Kidney capillary endothelial cell (primary cell): ENCODE measurements at regions not wholly inside any gene's neighbourhood (a gene's known extent, or its start where the extent isn't known, plus 50 kb on each side); places are given as distances from the start of the nearest gene placed in this dataset.
"Not testable (repeated sequence)": the region's sequence is repeated elsewhere in the genome, so short reads cannot be mapped to it uniquely, and the experiment has no call there.

Experiments used
- DNase-seq: peaks from one replicate; pipeline ENCODE4 v3.0.0-alpha.2; 2018; ENCODE audit warnings: low spot score

- DNase-seq: no peak
Observed at GRCh38 chr12:59147791-59148190, 227.5 kb upstream of the LRIG3 start.

DNA sequence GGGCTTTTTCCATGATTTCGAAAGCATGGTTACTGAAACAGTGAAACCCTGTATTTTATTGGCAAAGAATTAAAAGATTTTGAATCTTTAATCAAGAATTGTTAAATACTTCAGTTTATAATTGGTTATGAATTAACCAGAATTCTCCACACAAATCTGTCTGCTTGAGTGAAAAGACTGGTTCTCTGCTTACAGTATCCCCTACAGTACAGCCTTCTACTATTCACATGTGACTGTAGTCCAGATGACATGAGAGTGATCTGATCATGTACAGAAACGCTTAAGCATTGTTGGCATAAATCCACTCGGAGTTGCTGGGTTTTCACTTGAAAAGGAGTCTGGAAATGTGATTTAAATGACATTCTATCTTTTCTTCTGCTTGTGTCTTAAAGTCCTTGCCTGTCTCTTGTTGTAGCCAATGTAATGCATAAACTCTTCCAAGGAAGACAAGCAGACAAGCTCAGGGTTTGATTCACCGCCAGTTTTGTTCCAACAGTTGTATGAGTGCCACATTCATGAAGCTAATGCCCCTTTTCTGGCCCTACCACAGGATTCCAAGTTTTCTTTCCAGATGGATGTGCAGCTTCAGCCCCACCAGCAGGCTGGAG is 222.0 kb upstream of the LRIG3 start:
- no peak for DNase-seq

GRCh38 chr12:59134750-59135149 is 214.4 kb upstream of the LRIG3 start:
- DNase-seq: no peak

GRCh38 chr12:59131462-59131861 is 211.2 kb upstream of the LRIG3 start:
- no peak for DNase-seq

DNA sequence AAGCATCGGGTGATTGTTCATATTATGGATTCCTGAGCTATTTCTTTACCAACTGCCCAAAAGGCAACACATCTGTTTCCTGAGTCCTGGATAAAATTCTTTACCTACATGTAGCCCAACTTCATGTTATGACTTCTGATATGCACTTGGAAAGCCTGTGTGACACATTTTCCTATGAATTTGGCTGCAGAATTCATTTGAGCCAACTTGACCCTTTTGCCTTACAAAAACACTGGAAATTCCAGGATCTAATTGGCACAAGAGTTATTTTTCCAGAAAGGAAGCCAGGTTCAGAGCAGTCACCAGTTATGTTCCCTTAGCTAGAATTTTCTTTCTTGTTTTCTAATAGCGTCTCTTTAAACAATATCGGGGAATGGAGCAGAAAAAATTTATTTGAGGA is 202.5 kb upstream of the LRIG3 start:
- DNase-seq: no peak

GRCh38 chr12:59121451-59121850 is 201.1 kb upstream of the LRIG3 start:
- no peak for DNase-seq

GRCh38 chr12:59119676-59120075 is 199.4 kb upstream of the LRIG3 start:
- no peak for DNase-seq

DNA sequence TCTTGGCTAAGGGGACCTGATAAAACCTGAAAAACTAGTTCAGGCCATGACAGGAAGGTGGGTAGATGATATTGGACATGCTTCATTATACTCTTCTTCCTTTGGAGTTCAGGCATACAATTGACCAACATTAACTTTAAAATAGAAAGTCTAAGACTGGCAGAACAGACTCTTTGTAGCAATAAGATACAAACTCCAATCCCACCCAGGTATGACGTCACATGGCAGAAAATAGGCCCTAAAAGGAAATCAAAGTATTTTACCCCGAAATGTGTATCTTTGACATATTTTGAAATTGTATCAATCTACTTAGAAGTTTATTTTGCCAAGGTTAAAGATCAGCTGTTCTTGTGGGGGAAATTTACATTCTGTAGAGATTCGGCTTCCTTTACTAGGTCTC is 198.1 kb upstream of the LRIG3 start:
- DNase-seq: no peak

DNA sequence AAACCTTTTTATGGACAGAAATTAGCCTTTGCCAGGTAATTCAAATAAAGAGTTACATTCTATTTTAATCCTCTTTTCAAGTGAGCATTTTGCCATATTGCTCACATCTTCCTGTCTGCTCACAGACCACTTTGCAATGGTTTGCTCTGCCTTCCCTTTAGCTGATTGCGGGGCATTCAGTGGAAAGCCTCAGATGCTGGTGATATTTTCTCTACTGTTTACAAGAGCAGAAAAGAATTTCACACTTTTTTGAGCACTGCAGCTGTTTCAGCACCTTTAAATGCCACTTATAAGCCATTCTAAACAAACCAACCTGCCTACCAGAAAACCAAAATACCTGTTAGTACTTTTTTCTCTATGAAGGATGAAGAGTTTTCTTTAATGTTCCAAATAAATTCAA is 195.7 kb upstream of the LRIG3 start:
- DNase-seq: no peak

DNA sequence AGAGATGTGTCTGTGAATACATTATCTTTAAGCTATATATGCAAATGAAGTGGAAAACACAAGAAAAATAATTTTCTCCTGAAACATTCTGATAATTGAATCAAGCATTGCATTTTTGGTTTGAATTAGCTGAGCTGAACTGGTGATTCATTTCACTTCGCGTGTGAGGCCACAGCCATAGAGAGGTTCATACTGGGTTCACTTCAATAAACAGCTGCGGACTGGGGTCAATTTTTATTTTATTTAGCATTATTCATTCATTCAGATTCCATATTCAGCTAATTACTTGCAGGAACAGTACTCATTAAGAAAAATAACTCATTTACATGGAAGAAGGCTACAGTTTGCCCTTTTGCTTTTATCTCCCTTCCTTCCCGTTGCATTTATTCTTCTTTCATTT is 195.2 kb upstream of the LRIG3 start:
- DNase-seq: no peak

DNA sequence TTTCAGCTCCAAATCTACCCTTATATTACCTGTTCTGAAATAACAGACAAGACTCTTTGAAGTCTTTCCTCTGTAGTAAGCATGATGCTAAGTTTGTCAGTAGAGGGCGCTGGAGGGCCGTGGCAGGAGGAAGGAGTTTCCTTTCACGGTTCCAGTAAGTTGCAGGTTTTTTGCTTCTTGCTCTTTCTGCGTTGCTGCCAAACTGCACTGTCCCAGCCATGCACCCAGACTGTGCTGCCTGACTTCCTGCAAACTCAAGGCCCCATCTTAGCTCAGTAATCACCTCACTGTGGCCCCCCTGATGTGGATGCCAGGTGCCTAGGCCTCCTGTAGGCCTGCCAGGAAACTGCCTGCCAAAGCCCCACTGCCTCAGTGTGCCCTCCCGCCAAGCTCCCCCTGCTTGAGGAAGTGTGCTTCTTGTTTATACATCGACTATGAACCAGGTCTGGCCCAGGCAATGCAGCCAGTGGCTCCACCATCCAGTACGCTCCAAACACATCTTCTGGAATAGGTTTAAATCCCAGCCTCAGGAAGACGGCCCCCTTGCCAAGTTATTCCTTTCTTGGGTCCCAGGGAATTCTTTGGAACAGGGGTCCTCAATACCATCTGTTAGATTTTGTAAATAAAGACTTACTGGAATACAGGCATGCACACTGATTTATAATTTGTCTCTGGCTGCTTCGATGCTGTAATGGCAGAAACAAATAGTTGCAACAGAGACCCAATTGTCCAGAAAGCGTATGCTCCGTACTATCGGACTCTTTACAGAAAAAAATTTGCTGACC is 193.7 kb upstream of the LRIG3 start:
- peak; percentile 57 for DNase-seq

GRCh38 chr12:59111851-59112250 is 191.5 kb upstream of the LRIG3 start:
- DNase-seq: no peak

- DNase-seq: not testable (repeated sequence)
Observed at GRCh38 chr12:59108516-59108915, 188.2 kb upstream of the LRIG3 start.

- no peak for DNase-seq
Observed at GRCh38 chr12:59100585-59100984, 180.3 kb upstream of the LRIG3 start.

GRCh38 chr12:59097876-59098275 is 177.6 kb upstream of the LRIG3 start:
- no peak for DNase-seq

DNA sequence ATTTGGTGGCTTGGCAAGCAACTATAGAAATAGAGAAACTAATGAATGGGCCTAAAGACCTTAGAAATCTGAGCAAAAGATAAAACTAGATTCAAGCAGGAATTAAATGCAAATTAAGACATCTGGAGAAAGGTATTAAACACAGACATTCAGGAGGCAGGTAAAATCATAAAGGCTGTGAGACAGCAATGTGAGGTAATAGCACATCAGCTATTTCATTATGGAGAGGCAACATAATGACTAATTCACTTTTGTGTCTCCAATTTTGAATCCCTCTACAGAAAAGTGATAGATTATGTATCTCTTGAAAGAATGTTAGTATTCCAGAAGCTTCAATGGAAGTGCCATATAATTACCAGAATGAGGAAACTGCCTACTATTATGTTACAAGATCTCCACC is 175.9 kb upstream of the LRIG3 start:
- DNase-seq: no peak

GRCh38 chr12:59093073-59093772 is 172.9 kb upstream of the LRIG3 start:
- no peak for DNase-seq

DNA sequence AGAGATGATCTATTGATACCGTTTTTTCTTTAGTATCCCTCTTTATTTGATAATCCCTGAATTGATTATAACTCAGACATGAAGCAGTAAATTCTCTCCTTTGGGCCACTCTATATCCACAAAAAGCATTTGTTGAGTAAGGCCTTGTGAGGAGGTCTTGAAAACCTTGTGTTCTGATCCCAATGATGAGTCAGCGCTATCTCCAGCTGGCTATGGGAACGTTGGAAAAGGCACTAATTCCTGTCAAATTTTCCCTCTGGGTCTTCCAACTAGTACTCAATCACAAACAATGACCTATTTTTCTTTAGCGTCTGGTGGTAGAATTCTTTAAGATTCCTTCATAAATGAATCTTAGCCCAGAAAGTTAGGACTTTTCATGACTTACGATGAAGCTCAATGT is 168.4 kb upstream of the LRIG3 start:
- no peak for DNase-seq

DNA sequence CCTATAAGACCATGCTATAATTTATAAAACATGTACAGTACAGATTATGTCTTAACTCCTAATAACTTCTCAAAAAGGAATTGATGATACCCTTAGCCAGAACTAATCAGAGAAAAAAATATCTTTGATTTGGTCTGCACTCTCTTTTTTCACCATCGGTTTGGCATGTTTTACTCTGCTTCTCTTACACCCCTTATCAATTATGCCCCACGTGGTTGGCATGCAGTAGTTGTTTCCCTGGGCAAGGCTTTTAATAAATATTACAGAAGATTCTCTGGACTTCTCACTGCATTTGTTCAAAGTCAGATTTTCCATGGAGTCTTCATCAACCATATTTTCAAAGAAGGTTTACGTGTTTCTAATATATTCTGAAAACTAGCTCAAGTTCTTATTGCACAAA is 167.4 kb upstream of the LRIG3 start:
- no peak for DNase-seq

GRCh38 chr12:59087077-59087673 is 166.9 kb upstream of the LRIG3 start:
- DNase-seq: peak; percentile 34

DNA sequence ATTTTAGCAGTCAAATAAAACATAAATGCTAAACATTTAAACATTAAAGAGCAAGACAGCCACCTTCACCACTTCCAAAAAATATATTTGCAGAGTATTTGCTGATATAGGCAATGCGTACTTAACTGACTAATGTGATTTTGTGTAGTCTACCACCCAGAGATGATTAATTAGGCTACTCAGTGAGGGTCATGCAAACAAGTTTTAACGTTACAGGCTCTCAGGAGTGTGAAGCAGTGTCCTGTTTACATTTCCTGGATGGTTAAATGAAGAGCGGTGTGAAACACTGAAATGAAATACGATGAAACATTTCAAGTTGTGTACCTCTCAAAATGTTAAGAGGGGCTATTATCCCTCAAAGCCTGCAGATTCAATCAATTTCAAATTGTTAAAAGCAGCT is 165.8 kb upstream of the LRIG3 start:
- no peak for DNase-seq

DNA sequence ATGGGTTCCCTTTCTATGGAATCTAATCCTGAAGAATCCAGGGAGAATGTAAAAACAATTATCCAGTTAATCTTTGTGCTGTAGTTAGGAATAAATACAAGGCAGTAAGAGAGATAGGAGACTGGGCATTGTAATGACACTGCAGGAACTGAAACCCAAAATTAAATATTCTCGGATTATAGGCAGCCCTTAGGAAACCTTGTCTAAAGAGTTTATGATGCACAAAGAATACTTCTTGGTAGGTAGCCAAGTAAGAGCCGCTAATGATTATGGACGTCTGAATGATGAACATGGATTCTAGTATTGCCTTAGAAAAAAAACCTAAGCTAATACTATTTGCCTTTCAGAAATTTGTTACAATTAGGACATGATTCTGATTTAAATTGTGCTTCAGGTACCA is 165.4 kb upstream of the LRIG3 start:
- DNase-seq: no peak
